HG02798 (cell line): ENCODE measurements at regions not wholly inside any gene's neighbourhood (a gene's known extent, or its start where the extent isn't known, plus 50 kb on each side); places are given as distances from the start of the nearest gene placed in this dataset.
A peak's percentile ranks its signal among the peaks of the same experiment; 100 is the strongest.
"Not testable (repeated sequence)": the region's sequence is repeated elsewhere in the genome, so short reads cannot be mapped to it uniquely, and the experiment has no call there.

Experiments used
- ATAC-seq: cut with Tn5 transposase; IDR thresholded peaks from one replicate; pipeline ENCODE4 v1.9.1; 2021; ENCODE audit warnings: mild to moderate bottlenecking; ENCODE audit not compliant: unreplicated experiment, poor library complexity

GRCh38 chr7:93750986-93751385 lies 139.6 kb downstream of the TFPI2 start:
- no peak for ATAC-seq

- ATAC-seq, result no peak
These were observed 143.5 kb downstream of the TFPI2 start for GRCh38 chr7:93747019-93747418.

GRCh38 chr7:93739424-93739823 lies 151.1 kb downstream of the TFPI2 start:
- ATAC-seq, result no peak

GRCh38 chr7:93737953-93738352 lies 152.6 kb downstream of the TFPI2 start:
- no peak for ATAC-seq

GRCh38 chr7:93736668-93737369 lies 153.7 kb downstream of the TFPI2 start:
- no peak for ATAC-seq

- no peak for ATAC-seq
These were observed 153.8 kb upstream of the CALCR start for GRCh38 chr7:93728292-93728691.

GRCh38 chr7:93725954-93726353 lies 151.4 kb upstream of the CALCR start:
- ATAC-seq, result no peak

- ATAC-seq, result no peak
These were observed 149.1 kb upstream of the CALCR start for GRCh38 chr7:93723424-93724124.

GRCh38 chr7:93720106-93720505 lies 145.6 kb upstream of the CALCR start:
- no peak for ATAC-seq

GRCh38 chr7:93719546-93719945 lies 145.0 kb upstream of the CALCR start:
- no peak for ATAC-seq

GRCh38 chr7:93717217-93717900 lies 142.8 kb upstream of the CALCR start:
- no peak for ATAC-seq

GRCh38 chr7:93715234-93715633 lies 140.7 kb upstream of the CALCR start:
- ATAC-seq, result peak; percentile 66

- no peak for ATAC-seq
These were observed 137.4 kb upstream of the CALCR start for GRCh38 chr7:93711926-93712325.

- ATAC-seq, result not testable (repeated sequence)
These were observed 133.7 kb upstream of the CALCR start for GRCh38 chr7:93708255-93708654.

GRCh38 chr7:93707249-93707648 lies 132.7 kb upstream of the CALCR start:
- ATAC-seq, result no peak

- ATAC-seq, result not testable (repeated sequence)
These were observed 131.6 kb upstream of the CALCR start for GRCh38 chr7:93706162-93706561.

- ATAC-seq, result no peak
These were observed 129.7 kb upstream of the CALCR start for GRCh38 chr7:93704217-93704616.

GRCh38 chr7:93697901-93698300 lies 123.4 kb upstream of the CALCR start:
- no peak for ATAC-seq

- no peak for ATAC-seq
These were observed 119.3 kb upstream of the CALCR start for GRCh38 chr7:93693796-93694195.

- ATAC-seq, result peak; percentile 52
These were observed 115.5 kb upstream of the CALCR start for GRCh38 chr7:93690021-93690420.

GRCh38 chr7:93678185-93678584 lies 103.7 kb upstream of the CALCR start:
- ATAC-seq, result no peak
